EL (cell line): ENCODE measurements at regions not wholly inside any gene's neighbourhood (a gene's known extent, or its start where the extent isn't known, plus 50 kb on each side); places are given as distances from the start of the nearest gene placed in this dataset.
"Not testable (repeated sequence)": the region's sequence is repeated elsewhere in the genome, so short reads cannot be mapped to it uniquely, and the experiment has no call there.

Experiments used
- DNase-seq: peaks from one replicate; pipeline ENCODE4 v3.0.0-alpha.2; 2016

GRCh38 chr7:125984795-125985194, 1055.2 kb upstream of the POT1 start:
- DNase-seq, result no peak

- no peak for DNase-seq
Observed at GRCh38 chr7:125971656-125972055, 1042.0 kb upstream of the POT1 start.

DNA sequence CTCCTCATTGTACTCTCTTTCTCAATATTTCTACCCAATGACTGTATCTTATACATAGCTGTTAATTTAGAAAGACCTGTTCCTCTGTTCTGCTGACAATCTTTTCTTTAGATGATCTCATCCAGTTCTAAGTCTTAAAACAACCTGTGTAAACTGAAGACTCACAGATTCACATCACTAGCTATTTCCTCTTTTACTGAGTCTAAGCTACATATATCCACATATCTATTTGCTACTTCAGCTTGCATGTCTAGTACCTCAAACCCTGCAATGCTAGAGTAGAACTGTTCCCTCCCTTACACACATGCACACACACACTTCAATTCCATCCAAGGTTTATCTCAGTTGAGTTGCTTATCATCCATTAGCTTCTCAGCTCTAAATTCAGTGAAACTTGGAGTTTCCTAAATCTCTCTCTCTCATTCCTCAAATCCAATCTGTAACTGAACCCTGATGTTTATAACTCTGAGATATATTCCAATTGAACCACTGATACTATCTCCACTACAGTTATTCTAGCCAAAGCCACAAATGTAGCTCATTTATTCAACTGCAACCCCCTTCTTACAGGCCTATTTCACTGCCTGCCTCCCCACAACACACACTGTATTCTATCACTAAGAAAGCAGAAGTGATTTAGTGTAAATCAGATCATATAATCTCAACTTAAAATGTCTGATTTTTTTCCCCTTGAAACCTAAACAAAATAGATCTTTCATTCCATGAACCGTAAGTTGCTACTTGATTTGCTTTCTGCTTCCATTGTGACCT, 1036.8 kb upstream of the POT1 start:
- no peak for DNase-seq

- DNase-seq, result no peak
Observed at GRCh38 chr7:125934955-125935354, 1005.3 kb upstream of the POT1 start.

DNA sequence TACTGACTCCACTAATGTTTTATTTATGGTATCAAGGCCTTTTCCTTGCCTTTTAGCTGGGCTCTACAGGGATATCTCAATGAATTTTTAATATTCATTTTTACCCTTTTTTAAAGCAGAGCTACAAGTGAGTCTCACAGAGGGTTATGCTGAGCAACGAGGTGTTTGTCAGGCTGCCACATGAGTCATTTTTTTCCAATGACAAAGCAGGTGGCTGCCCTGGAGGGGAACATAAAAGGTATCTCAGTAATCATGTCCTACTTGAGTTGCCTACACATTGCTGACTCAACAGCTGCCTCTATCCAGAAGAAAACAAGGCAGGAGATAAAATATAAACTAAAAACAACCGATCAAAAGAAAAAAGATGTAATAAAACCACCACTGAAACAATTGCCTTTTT, 1004.9 kb upstream of the POT1 start:
- no peak for DNase-seq

GRCh38 chr7:125930848-125931247, 1001.2 kb upstream of the POT1 start:
- DNase-seq, result no peak

DNA sequence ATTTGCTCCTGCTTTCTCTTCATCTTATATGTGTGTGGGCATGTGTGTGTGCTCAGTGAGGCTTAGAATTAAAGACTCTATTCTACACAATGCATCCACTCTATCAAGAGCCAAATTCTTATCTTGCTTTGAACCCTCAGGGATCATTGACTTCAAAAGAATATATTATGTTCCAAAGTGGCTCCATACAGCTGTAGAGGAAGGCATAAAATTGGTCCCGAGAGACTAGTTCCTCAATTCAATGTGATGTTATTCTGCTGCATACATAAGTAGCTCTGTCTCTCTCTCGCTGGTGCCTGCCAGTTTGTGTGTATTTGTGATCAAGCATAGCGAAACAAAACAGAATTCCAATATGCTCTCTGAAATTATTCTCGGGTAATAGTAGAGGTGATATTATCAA, 997.9 kb upstream of the POT1 start:
- no peak for DNase-seq

GRCh38 chr7:125926621-125927020, 997.0 kb upstream of the POT1 start:
- no peak for DNase-seq

DNA sequence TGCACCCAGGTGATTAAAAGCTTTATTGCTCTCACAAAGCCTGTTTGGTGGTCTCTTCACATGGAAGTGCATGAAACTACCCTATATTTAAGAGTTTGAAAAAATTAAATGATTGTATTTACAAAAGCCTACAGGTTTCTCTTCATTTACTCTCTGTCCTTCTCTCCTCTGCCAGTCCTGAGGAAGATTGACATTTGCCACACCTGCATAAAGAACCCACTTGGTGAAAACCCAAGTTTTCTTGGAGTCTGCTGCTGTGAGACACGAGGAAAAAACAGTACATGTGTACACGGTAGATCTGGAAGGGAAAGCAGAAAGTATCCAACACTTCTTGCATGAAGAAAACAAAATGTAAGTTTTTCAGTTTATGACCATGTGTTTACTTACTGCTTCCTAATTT, 994.4 kb upstream of the POT1 start:
- DNase-seq, result no peak

- DNase-seq, result not testable (repeated sequence)
Observed at GRCh38 chr7:125915381-125915948, 985.8 kb upstream of the POT1 start.

- DNase-seq, result no peak
Observed at GRCh38 chr7:125908711-125909110, 979.1 kb upstream of the POT1 start.

GRCh38 chr7:125899577-125899976, 970.0 kb upstream of the POT1 start:
- no peak for DNase-seq

- no peak for DNase-seq
Observed at GRCh38 chr7:125892434-125892833, 962.8 kb upstream of the POT1 start.

DNA sequence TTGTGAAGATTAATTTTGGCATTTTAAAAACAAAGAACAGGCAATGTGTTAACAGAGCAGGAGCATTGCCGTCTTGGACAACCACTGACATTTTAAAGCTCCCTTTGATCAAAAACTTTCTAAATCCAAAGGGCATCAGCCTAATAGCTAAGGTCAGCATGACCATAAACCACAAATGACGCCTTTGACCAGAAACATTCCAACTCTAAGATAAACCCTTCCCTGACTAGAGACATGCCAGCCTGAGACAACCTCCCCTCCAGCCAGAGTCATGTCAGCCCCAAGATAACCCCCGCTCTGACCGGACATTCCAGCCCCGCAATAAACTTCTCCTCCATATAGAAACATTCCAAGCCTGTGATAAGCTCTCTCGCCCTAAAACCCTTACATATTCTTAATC, 949.4 kb upstream of the POT1 start:
- no peak for DNase-seq

DNA sequence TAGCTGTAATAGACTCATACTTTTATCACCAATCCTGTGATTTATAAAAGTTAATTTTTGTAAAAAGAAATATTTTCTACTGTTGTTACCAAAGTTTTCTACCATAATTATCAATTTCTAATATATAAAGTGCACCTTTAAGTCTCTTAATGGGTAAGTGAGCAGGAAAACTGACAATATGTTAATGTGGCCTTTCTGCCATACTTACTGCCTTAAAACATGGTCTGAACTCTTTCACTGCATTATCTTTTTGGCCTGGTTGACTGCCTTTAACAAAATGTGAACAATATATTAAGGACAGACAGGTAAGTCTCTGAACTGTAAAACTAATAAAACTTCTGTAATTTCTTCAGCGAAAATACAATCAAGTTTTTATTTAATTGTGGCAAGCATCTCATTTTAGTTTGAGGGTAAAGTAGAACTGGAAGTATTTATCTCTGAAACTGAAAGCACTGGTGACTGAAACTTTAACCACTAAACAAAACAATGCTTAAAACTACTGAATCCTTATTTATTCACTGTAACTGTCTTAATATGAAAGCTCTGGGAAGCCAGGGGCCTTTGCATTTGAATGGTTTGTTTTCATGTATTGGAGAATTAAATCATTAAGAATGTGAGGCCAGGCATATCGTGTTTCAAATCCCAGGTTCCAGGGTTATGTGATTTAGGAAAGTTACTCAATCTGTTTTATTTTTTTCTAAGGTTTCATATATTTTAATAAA, 948.8 kb upstream of the POT1 start:
- DNase-seq, result no peak

DNA sequence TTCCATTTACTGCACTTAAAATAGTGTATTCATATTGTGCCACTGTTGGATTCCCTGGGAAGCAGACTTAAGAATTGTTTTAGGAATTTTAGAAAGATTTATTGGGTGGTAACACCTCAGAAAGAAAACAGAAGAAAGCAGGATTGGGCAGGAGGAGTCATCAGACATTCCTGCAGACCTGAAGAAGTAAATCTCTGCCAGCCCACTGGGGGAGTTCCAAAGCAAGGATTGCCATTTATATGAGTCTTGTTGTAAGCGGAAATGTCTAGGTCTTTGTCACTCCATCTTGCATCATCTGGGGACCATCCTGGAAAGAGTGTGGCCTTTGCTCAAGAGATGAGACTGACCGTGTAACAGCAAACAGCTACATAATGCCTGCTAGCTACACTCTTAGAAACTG, 947.6 kb upstream of the POT1 start:
- DNase-seq, result no peak

DNA sequence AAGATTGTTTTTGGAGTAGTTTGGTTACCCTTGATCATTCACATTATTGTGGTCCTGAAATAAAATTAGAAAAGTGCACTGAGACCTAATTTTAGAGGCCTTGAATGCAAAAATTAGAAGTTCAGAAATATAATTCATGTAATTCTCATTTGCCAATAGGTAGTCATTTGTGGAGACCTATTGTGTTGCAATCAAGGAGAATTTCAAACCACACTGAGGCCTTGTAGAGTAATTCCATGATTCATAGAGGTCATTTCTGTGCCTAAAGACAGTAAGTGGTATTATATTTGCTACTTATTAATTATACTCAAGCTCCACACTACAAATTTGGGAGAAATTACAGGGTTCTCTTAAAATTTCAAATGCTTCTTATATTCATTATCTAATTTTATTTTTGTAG, 946.8 kb upstream of the POT1 start:
- no peak for DNase-seq

GRCh38 chr7:125871431-125871830, 941.8 kb upstream of the POT1 start:
- no peak for DNase-seq

- DNase-seq, result no peak
Observed at GRCh38 chr7:125857606-125858005, 928.0 kb upstream of the POT1 start.

DNA sequence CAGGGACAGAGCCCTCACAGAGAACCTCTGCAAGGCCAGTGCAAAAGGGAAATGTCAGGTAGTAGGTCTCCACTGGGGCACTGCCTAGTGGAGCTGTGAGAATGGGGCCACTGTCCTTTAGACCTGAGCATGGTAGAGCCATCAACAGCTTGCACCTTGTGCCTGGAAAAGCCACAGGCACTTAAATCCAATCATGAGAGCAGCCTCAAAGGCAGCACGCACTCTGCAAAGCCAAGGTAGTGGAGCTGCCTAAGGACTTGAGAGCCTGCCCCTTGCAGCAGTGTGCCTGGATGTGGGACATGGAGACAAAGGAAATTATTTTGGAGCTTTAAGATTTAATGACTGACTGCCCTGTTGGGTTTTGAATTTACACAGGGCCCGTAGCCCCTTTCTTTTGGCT, 918.5 kb upstream of the POT1 start:
- DNase-seq, result no peak

GRCh38 chr7:125847692-125848091, 918.1 kb upstream of the POT1 start:
- DNase-seq, result no peak

- DNase-seq, result no peak
Observed at GRCh38 chr7:125847055-125847454, 917.4 kb upstream of the POT1 start.

- DNase-seq, result no peak
Observed at GRCh38 chr7:125845686-125846085, 916.1 kb upstream of the POT1 start.

- DNase-seq, result no peak
Observed at GRCh38 chr7:125834421-125834820, 904.8 kb upstream of the POT1 start.
